ENCODE measurements at regions not wholly inside any gene's neighbourhood (a gene's known extent, or its start where the extent isn't known, plus 50 kb on each side); places are given as distances from the start of the nearest gene placed in this dataset.

- Histone ChIP-seq H3K9me3 (ENCODE audit: control insufficient read depth in 2 of 2, low read length in 2 of 2) (no peaks in the 10 kb centered on the region), H3K27me3 (ENCODE audit: control insufficient read depth in 1 of 2, insufficient read depth in 2 of 2, low read length in 2 of 2) (peaks cover 0 to 3% of the 10 kb centered on the region in 2 donors), H3K36me3 (ENCODE audit: control insufficient read depth in 2 of 2, insufficient read depth in 2 of 2, low read length in 2 of 2) (peaks cover 0 to 2% of the 10 kb centered on the region in 2 donors), H3K4me3 (ENCODE audit: low read length in 2 of 2) (no peak overlapping the region), H3K4me1 (ENCODE audit: control insufficient read depth, insufficient read depth, low read length) (no peaks in the 10 kb centered on the region), H3K27ac (ENCODE audit: low read length) (no peak overlapping the region), H3K9ac (ENCODE audit: low read length in 2 of 2) (no peak overlapping the region)
Measured at GRCh38 chr11:70577948-70578347, 179.6 kb downstream of the CTTN start.

GRCh38 chr11:70578371-70578770 is 180.0 kb downstream of the CTTN start:
- no peak overlapping the region for H3K27ac ChIP-seq (ENCODE audit: low read length)
- no peaks in the 10 kb centered on the region for H3K4me1 ChIP-seq (ENCODE audit: control insufficient read depth, insufficient read depth, low read length)
- H3K27me3 ChIP-seq (ENCODE audit: control insufficient read depth in 1 of 2, insufficient read depth in 2 of 2, low read length in 2 of 2) = peaks cover 0 to 3% of the 10 kb centered on the region in 2 donors
- H3K36me3 ChIP-seq (ENCODE audit: control insufficient read depth in 2 of 2, insufficient read depth in 2 of 2, low read length in 2 of 2) = peaks cover 0 to 2% of the 10 kb centered on the region in 2 donors
- no peaks in the 10 kb centered on the region for H3K9me3 ChIP-seq (ENCODE audit: control insufficient read depth in 2 of 2, low read length in 2 of 2)
- H3K9ac ChIP-seq (ENCODE audit: low read length in 2 of 2) = no peak overlapping the region
- H3K4me3 ChIP-seq (ENCODE audit: low read length in 2 of 2) = no peak overlapping the region

GRCh38 chr11:70578831-70579230 is 180.5 kb downstream of the CTTN start:
- Histone ChIP-seq H3K36me3 (ENCODE audit: control insufficient read depth in 2 of 2, insufficient read depth in 2 of 2, low read length in 2 of 2) (peaks cover 0 to 2% of the 10 kb centered on the region in 2 donors), H3K9ac (ENCODE audit: low read length in 2 of 2) (no peak overlapping the region), H3K9me3 (ENCODE audit: control insufficient read depth in 2 of 2, low read length in 2 of 2) (no peaks in the 10 kb centered on the region), H3K27me3 (ENCODE audit: control insufficient read depth in 1 of 2, insufficient read depth in 2 of 2, low read length in 2 of 2) (peaks cover 0 to 3% of the 10 kb centered on the region in 2 donors), H3K4me3 (ENCODE audit: low read length in 2 of 2) (no peak overlapping the region), H3K27ac (ENCODE audit: low read length) (no peak overlapping the region), H3K4me1 (ENCODE audit: control insufficient read depth, insufficient read depth, low read length) (no peaks in the 10 kb centered on the region)

GRCh38 chr11:70579316-70579955 is 181.1 kb downstream of the CTTN start:
- Histone ChIP-seq H3K36me3 (ENCODE audit: control insufficient read depth in 2 of 2, insufficient read depth in 2 of 2, low read length in 2 of 2) (peaks cover 0 to 2% of the 10 kb centered on the region in 2 donors), H3K4me1 (ENCODE audit: control insufficient read depth, insufficient read depth, low read length) (no peaks in the 10 kb centered on the region), H3K9ac (ENCODE audit: low read length in 2 of 2) (no peak overlapping the region), H3K9me3 (ENCODE audit: control insufficient read depth in 2 of 2, low read length in 2 of 2) (no peaks in the 10 kb centered on the region), H3K27ac (ENCODE audit: low read length) (no peak overlapping the region), H3K27me3 (ENCODE audit: control insufficient read depth in 1 of 2, insufficient read depth in 2 of 2, low read length in 2 of 2) (no peaks in the 10 kb centered on the region), H3K4me3 (ENCODE audit: low read length in 2 of 2) (no peak overlapping the region)

- peaks cover 0 to 2% of the 10 kb centered on the region in 2 donors for H3K36me3 ChIP-seq (ENCODE audit: control insufficient read depth in 2 of 2, insufficient read depth in 2 of 2, low read length in 2 of 2)
- no peaks in the 10 kb centered on the region for H3K9me3 ChIP-seq (ENCODE audit: control insufficient read depth in 2 of 2, low read length in 2 of 2)
- H3K4me1 ChIP-seq (ENCODE audit: control insufficient read depth, insufficient read depth, low read length) = no peaks in the 10 kb centered on the region
- H3K27ac ChIP-seq (ENCODE audit: low read length) = no peak overlapping the region
- no peak overlapping the region for H3K4me3 ChIP-seq (ENCODE audit: low read length in 2 of 2)
- no peak overlapping the region for H3K9ac ChIP-seq (ENCODE audit: low read length in 2 of 2)
- no peaks in the 10 kb centered on the region for H3K27me3 ChIP-seq (ENCODE audit: control insufficient read depth in 1 of 2, insufficient read depth in 2 of 2, low read length in 2 of 2)
Measured at GRCh38 chr11:70580036-70580805, 181.9 kb downstream of the CTTN start.

GRCh38 chr11:70581991-70582885 is 183.9 kb downstream of the CTTN start:
- Histone ChIP-seq H3K27ac (ENCODE audit: low read length) (no peak overlapping the region), H3K9me3 (ENCODE audit: control insufficient read depth in 2 of 2, low read length in 2 of 2) (no peaks in the 10 kb centered on the region), H3K4me1 (ENCODE audit: control insufficient read depth, insufficient read depth, low read length) (no peaks in the 10 kb centered on the region), H3K9ac (ENCODE audit: low read length in 2 of 2) (no peak overlapping the region), H3K36me3 (ENCODE audit: control insufficient read depth in 2 of 2, insufficient read depth in 2 of 2, low read length in 2 of 2) (peaks cover 0 to 2% of the 10 kb centered on the region in 2 donors), H3K4me3 (ENCODE audit: low read length in 2 of 2) (no peak overlapping the region), H3K27me3 (ENCODE audit: control insufficient read depth in 1 of 2, insufficient read depth in 2 of 2, low read length in 2 of 2) (no peaks in the 10 kb centered on the region)

GRCh38 chr11:70582886-70583641 is 184.7 kb downstream of the CTTN start:
- H3K36me3 ChIP-seq (ENCODE audit: control insufficient read depth in 2 of 2, insufficient read depth in 2 of 2, low read length in 2 of 2) = peaks cover 0 to 2% of the 10 kb centered on the region in 2 donors
- no peak overlapping the region for H3K9ac ChIP-seq (ENCODE audit: low read length in 2 of 2)
- no peaks in the 10 kb centered on the region for H3K9me3 ChIP-seq (ENCODE audit: control insufficient read depth in 2 of 2, low read length in 2 of 2)
- H3K4me1 ChIP-seq (ENCODE audit: control insufficient read depth, insufficient read depth, low read length) = no peaks in the 10 kb centered on the region
- no peak overlapping the region for H3K4me3 ChIP-seq (ENCODE audit: low read length in 2 of 2)
- no peaks in the 10 kb centered on the region for H3K27me3 ChIP-seq (ENCODE audit: control insufficient read depth in 1 of 2, insufficient read depth in 2 of 2, low read length in 2 of 2)
- H3K27ac ChIP-seq (ENCODE audit: low read length) = no peak overlapping the region

- Histone ChIP-seq H3K27me3 (ENCODE audit: control insufficient read depth in 1 of 2, insufficient read depth in 2 of 2, low read length in 2 of 2) (no peaks in the 10 kb centered on the region), H3K36me3 (ENCODE audit: control insufficient read depth in 2 of 2, insufficient read depth in 2 of 2, low read length in 2 of 2) (peaks cover 0 to 2% of the 10 kb centered on the region in 2 donors), H3K4me3 (ENCODE audit: low read length in 2 of 2) (no peak overlapping the region), H3K9ac (ENCODE audit: low read length in 2 of 2) (no peak overlapping the region), H3K4me1 (ENCODE audit: control insufficient read depth, insufficient read depth, low read length) (no peaks in the 10 kb centered on the region), H3K9me3 (ENCODE audit: control insufficient read depth in 2 of 2, low read length in 2 of 2) (no peaks in the 10 kb centered on the region), H3K27ac (ENCODE audit: low read length) (no peak overlapping the region)
Measured at GRCh38 chr11:70583781-70584218, 185.5 kb downstream of the CTTN start.

- Histone ChIP-seq H3K36me3 (ENCODE audit: control insufficient read depth in 2 of 2, insufficient read depth in 2 of 2, low read length in 2 of 2) (peaks cover 0 to 2% of the 10 kb centered on the region in 2 donors), H3K4me3 (ENCODE audit: low read length in 2 of 2) (no peak overlapping the region), H3K27ac (ENCODE audit: low read length) (no peak overlapping the region), H3K9ac (ENCODE audit: low read length in 2 of 2) (no peak overlapping the region), H3K4me1 (ENCODE audit: control insufficient read depth, insufficient read depth, low read length) (no peaks in the 10 kb centered on the region), H3K9me3 (ENCODE audit: control insufficient read depth in 2 of 2, low read length in 2 of 2) (peaks cover 2 to 3% of the 10 kb centered on the region in 2 donors), H3K27me3 (ENCODE audit: control insufficient read depth in 1 of 2, insufficient read depth in 2 of 2, low read length in 2 of 2) (no peaks in the 10 kb centered on the region)
Measured at GRCh38 chr11:70584498-70585235, 186.3 kb downstream of the CTTN start.
